ENCODE measurements at regions not wholly inside any gene's neighbourhood (a gene's known extent, or its start where the extent isn't known, plus 50 kb on each side); places are given as distances from the start of the nearest gene placed in this dataset.

DNA sequence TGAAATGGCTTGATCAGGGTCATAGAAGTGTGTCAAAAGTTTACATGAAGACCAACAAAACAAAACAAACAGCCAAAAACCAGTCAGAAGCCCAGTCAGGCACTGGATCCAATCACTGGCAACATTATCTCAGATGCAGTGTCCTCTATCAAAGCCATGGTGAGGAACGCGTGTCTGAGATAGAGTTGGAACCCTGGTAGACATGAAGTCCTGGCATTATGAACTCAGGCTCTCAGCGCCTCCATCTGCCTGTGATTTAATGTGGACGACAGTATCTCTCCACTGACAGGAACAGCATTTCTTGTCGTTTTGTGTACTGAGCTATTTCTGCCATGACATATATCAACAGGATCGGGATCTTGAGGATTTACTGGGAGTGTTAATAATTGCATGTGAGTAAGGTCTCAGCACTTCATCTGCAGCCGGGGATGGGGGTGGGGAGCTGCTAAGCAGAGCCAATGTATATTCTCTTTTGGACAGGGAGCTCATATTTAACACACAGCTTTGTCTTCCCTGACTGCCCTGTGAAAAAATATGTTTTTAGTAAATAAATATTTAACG lies 1120.0 kb downstream of the IGSF11 start:
- no peak for DNase-seq (ENCODE audit: low read depth in 2 of 3, low spot score in 1 of 3)

DNA sequence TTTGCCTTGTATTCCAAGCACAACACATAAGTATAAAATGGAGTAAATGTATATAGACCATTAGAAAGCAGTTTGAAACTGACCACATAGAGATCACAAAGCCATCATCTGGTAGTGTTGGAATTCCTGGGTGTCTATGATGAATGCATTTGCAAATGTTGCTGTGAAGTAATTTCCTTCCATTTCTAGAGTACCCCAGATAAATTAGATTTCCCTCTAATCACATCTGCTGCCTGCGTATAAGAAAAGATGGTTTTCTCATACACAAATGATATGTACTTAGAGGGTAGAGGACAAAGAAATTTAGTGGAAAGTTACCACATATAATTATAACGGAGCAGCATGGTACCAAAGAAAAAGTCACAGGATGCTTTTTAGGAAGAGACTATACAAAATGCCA lies 1117.8 kb downstream of the IGSF11 start:
- DNase-seq (ENCODE audit: low read depth in 2 of 3, low spot score in 1 of 3), result no peak

- no peak for DNase-seq (ENCODE audit: low read depth in 2 of 3, low spot score in 1 of 3)
Measured at GRCh38 chr3:117919621-117920020, 1115.0 kb downstream of the IGSF11 start.

- no peak for DNase-seq (ENCODE audit: low read depth in 2 of 3, low spot score in 1 of 3)
Measured at GRCh38 chr3:117920253-117920898, 1114.3 kb downstream of the IGSF11 start.

- DNase-seq (ENCODE audit: low read depth in 2 of 3, low spot score in 1 of 3), result no peak
Measured at GRCh38 chr3:117921411-117921810, 1113.2 kb downstream of the IGSF11 start.

GRCh38 chr3:117922039-117922438 lies 1112.6 kb downstream of the IGSF11 start:
- DNase-seq (ENCODE audit: low read depth in 2 of 3, low spot score in 1 of 3), result no peak

- no peak for DNase-seq (ENCODE audit: low read depth in 2 of 3, low spot score in 1 of 3)
Measured at GRCh38 chr3:117926819-117927218, 1107.8 kb downstream of the IGSF11 start.

GRCh38 chr3:117927825-117928224 lies 1106.8 kb downstream of the IGSF11 start:
- no peak for DNase-seq (ENCODE audit: low read depth in 2 of 3, low spot score in 1 of 3)

- no peak for DNase-seq (ENCODE audit: low read depth in 2 of 3, low spot score in 1 of 3)
Measured at GRCh38 chr3:117928836-117929235, 1105.8 kb downstream of the IGSF11 start.

GRCh38 chr3:117932441-117932840 lies 1102.2 kb downstream of the IGSF11 start:
- no peak for DNase-seq (ENCODE audit: low read depth in 2 of 3, low spot score in 1 of 3)

DNA sequence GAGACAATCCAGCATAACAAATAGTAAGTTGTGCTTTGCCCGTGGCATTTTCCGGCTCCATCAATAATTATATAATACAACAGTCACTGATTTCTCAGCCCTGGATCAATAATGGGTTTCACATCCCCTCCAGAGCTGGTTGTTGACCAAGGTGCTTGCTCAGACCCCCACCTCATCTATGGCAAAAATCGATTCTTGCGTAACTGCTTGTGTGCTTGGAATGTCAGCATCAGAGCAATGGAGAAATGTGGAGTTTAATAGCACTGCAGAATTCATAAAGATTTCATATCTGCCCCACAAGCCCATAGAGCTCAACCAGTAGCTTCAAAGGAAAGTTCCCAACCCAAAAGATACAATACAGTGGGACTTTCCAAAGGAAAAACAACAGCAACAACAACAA lies 1098.5 kb downstream of the IGSF11 start:
- DNase-seq (ENCODE audit: low read depth in 2 of 3, low spot score in 1 of 3), result no peak

- DNase-seq (ENCODE audit: low read depth in 2 of 3, low spot score in 1 of 3), result no peak
Measured at GRCh38 chr3:117938974-117939373, 1095.7 kb downstream of the IGSF11 start.

DNA sequence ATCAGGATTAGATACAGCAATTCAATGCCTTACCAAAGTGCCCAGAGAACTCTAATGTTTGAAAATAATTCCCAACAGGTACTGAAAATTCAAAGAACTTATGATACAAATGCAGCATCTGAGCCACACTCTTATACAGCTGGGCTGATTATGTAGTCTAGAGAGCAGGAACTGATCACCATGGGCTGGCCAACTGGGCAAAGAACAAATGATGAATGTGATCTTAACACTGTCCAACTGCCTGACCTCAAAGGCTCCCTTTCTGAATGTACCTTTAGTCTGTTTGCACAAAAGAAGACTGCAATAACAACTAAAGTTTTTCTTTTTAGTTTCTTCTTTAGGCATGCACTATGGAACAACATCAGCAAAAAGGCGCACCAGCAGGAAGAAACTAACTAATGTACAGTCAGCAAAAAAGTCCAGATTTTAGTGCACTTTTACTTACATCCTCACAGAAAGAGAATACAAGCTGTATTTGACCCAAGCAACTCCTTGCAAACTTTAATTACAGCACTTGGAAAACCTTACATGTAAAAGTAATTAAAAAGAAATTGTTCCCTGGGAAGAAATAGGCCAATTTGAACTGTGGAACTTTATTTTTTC lies 1095.1 kb downstream of the IGSF11 start:
- DNase-seq (ENCODE audit: low read depth in 2 of 3, low spot score in 1 of 3), result no peak

GRCh38 chr3:117941015-117941414 lies 1093.6 kb downstream of the IGSF11 start:
- no peak for DNase-seq (ENCODE audit: low read depth in 2 of 3, low spot score in 1 of 3)

DNA sequence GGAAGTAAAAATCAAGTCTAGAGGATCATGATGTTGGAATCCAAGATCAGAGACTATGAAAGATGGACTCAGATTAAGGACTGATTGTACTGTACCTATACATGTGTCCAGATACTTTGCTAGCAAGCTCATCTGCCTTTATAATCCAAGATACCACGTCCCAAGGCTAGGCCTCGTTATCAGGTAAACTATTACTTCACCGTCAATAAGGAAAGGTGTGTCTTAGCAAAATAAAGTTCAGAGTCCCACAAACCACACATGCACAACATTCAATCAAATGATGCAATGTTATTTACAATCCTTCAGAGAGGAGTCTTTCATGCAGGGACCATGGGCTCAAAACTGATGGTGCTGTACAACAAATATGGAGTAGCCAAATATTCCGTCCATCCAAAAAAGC lies 1092.9 kb downstream of the IGSF11 start:
- DNase-seq (ENCODE audit: low read depth in 2 of 3, low spot score in 1 of 3), result no peak

- DNase-seq (ENCODE audit: low read depth in 2 of 3, low spot score in 1 of 3), result no peak
Measured at GRCh38 chr3:117954131-117954530, 1080.5 kb downstream of the IGSF11 start.

DNA sequence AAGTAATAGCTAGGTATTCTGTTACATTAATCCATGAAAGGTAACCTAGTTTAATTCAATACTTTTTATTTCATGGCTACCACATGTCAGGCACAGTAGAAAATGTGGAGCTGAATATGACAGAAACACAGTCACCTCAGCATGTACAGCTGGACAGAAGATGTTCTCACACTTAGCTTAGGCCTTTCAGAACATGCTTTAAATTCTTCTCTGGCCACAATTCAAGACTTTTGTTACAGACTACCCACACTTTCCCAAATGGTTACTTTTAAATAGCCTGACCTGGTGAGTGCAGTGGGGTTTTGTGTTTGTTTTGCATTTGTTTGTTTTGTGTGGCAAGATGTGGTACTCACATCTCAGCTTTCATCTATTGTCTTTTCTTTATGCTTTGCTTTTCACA lies 1079.5 kb downstream of the IGSF11 start:
- DNase-seq (ENCODE audit: low read depth in 2 of 3, low spot score in 1 of 3), result no peak

- no peak for DNase-seq (ENCODE audit: low read depth in 2 of 3, low spot score in 1 of 3)
Measured at GRCh38 chr3:117958027-117958426, 1076.6 kb downstream of the IGSF11 start.

- DNase-seq (ENCODE audit: low read depth in 2 of 3, low spot score in 1 of 3), result no peak
Measured at GRCh38 chr3:117962750-117963149, 1071.9 kb downstream of the IGSF11 start.

DNA sequence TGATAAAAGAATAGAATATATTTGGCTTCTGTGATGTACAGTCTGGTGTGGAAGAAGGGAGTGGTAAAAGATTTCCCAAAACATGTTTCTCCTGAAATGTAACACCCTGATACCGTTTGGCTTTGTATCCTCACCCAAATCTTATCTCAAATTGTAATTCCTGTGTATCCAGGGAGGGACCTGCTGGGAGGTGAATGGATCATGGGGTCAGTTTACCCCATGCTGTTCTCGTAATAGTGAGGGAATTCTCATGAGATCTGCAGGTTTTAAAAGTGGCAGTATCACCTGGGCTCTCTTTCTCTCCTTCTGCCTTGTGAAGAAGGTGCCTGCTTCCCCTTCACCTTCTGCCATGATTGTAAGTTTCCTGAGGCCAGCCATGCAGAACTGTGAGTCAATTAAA lies 1070.8 kb downstream of the IGSF11 start:
- no peak for DNase-seq (ENCODE audit: low read depth in 2 of 3, low spot score in 1 of 3)

GRCh38 chr3:117964814-117965213 lies 1069.8 kb downstream of the IGSF11 start:
- no peak for DNase-seq (ENCODE audit: low read depth in 2 of 3, low spot score in 1 of 3)

DNA sequence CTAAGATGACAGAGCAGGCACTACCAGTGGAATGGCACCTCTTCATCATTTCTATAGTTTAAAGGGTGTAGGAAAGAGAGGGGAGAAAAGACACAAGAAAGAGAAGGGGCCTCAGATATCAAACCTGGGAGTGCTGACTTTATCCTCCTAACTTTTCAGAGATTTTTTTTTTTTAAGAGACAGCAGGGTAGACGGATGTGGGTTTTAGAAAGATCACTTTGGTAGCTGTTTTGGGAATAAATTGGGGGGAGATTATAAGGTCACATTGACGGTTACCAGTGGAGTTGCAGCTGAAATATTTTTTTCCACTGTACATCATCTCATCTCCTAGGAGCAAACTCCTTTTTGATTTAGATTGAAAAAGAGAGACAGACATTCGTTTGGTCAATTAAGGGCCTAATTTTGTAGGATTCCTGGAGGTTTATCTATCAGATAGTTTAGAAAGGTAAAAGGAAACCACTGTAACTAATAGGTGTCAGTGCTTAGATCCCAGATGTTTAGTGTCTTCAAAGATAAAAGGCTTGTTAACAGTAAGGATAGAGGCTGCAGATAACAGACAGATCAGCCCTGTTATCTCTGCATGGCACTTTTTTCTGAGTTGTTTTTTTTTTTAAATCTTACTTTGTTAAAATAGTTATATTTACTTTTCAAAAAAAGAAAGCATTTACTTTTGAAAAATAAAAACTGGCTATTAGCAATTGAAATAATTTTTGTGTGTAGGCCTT lies 1057.0 kb downstream of the IGSF11 start:
- no peak for DNase-seq (ENCODE audit: low read depth in 2 of 3, low spot score in 1 of 3)
